SK-N-SH treated with all-trans-retinoic acid at 6 μM for 48 hours (cell line): ENCODE measurements at regions not wholly inside any gene's neighbourhood (a gene's known extent, or its start where the extent isn't known, plus 50 kb on each side); places are given as distances from the start of the nearest gene placed in this dataset.

Experiments used
- ATAC-seq: fragments of 200-7000 bp; cut with Tn5 transposase; 3 replicates; pipeline ENCODE4 v1.9.1; 2020; ENCODE audit warnings: mild to moderate bottlenecking, moderate library complexity
- ARNTL ChIP-seq: fragments of 450-650 bp; formaldehyde crosslinking; IDR thresholded peaks from 2 replicates; pipeline ENCODE4 v1.5.0; 2020; ENCODE audit warnings: low read depth, mild to moderate bottlenecking, moderate library complexity, borderline replicate concordance
- BACH2 ChIP-seq: fragments of 250-450 bp; sonication (Bioruptor Pico); IDR thresholded peaks from 2 replicates; pipeline ENCODE4 v1.9.0; 2021; ENCODE audit warnings: mild to moderate bottlenecking, borderline replicate concordance
- CSDC2 ChIP-seq: fragments of 250-450 bp; sonication (Bioruptor Pico); IDR thresholded peaks from 2 replicates; pipeline ENCODE4 v1.5.0; 2020; ENCODE audit warnings: mild to moderate bottlenecking, moderate library complexity
- ESRRG ChIP-seq: fragments of 250-450 bp; sonication (Bioruptor Pico); IDR thresholded peaks from 2 replicates; pipeline ENCODE4 v1.6.1; 2021; ENCODE audit warnings: mild to moderate bottlenecking
- GLIS3 ChIP-seq: fragments of 250-450 bp; sonication (Bioruptor Pico); IDR thresholded peaks from 2 replicates; pipeline ENCODE4 v1.5.0; 2020; ENCODE audit warnings: mild to moderate bottlenecking, moderate library complexity
- ISL1 ChIP-seq: fragments of 250-450 bp; sonication (Bioruptor Pico); IDR thresholded peaks from 2 replicates; pipeline ENCODE4 v2.1.2; 2022; ENCODE audit warnings: mild to moderate bottlenecking, moderate library complexity
- OSR1 ChIP-seq: fragments of 250-450 bp; sonication (Bioruptor Pico); IDR thresholded peaks from 2 replicates; pipeline ENCODE4 v1.8.0; 2022; ENCODE audit warnings: moderate library complexity, mild to moderate bottlenecking, inconsistent platforms
- POU6F1 ChIP-seq: fragments of 250-450 bp; sonication (Bioruptor Pico); IDR thresholded peaks from 2 replicates; pipeline ENCODE4 v1.8.0; 2021; ENCODE audit warnings: low read depth, mild to moderate bottlenecking, moderate library complexity, borderline replicate concordance
- PPARA ChIP-seq: fragments of 250-450 bp; sonication (Bioruptor Pico); IDR thresholded peaks from 2 replicates; pipeline ENCODE4 v1.5.0; 2020; ENCODE audit warnings: mild to moderate bottlenecking, borderline replicate concordance
- SNAI2 ChIP-seq: fragments of 250-450 bp; sonication (Bioruptor Pico); IDR thresholded peaks from 2 replicates; pipeline ENCODE4 v1.5.0; 2020; ENCODE audit warnings: mild to moderate bottlenecking, moderate library complexity
- TOX ChIP-seq: fragments of 250-450 bp; sonication (Bioruptor Pico); IDR thresholded peaks from 2 replicates; pipeline ENCODE4 v1.8.0; 2021; ENCODE audit warnings: mild to moderate bottlenecking, moderate library complexity, borderline replicate concordance
- ZC3H10 ChIP-seq: fragments of 250-450 bp; sonication (Bioruptor Pico); IDR thresholded peaks from 2 replicates; pipeline ENCODE4 v1.5.1; 2021; ENCODE audit warnings: mild to moderate bottlenecking, moderate library complexity
- ZFP3 ChIP-seq: fragments of 250-450 bp; sonication (Bioruptor Pico); IDR thresholded peaks from 2 replicates; pipeline ENCODE4 v1.5.0; 2020; ENCODE audit warnings: mild to moderate bottlenecking, moderate library complexity
- ZFP30 ChIP-seq: fragments of 450-650 bp; formaldehyde crosslinking; IDR thresholded peaks from 2 replicates; pipeline ENCODE4 v1.5.0; 2022; ENCODE audit warnings: mild to moderate bottlenecking, moderate library complexity
- ZNF565 ChIP-seq: fragments of 450-650 bp; formaldehyde crosslinking; conservative IDR thresholded peaks from 2 replicates; pipeline ENCODE4 v1.5.0; 2020; ENCODE audit warnings: low read depth, mild to moderate bottlenecking, moderate library complexity
- ZNF70 ChIP-seq: fragments of 450-650 bp; formaldehyde crosslinking; IDR thresholded peaks from 2 replicates; pipeline ENCODE4 v1.5.0; 2020; ENCODE audit warnings: mild to moderate bottlenecking, moderate library complexity
- ZNF8 ChIP-seq: fragments of 450-650 bp; formaldehyde crosslinking; IDR thresholded peaks from 2 replicates; pipeline ENCODE4 v1.5.0; 2020; ENCODE audit warnings: mild to moderate bottlenecking, moderate library complexity
- TF ChIP-seq, protein P1 (sequence below): fragments of 250-450 bp; sonication (Bioruptor Pico); IDR thresholded peaks from 2 replicates; pipeline ENCODE4 v1.5.1; 2020; ENCODE audit warnings: low read depth, mild to moderate bottlenecking, moderate library complexity
- TF ChIP-seq, protein P2 (sequence below): fragments of 250-450 bp; sonication (Bioruptor Pico); IDR thresholded peaks from 2 replicates; pipeline ENCODE4 v1.5.0; 2020; ENCODE audit warnings: mild to moderate bottlenecking, moderate library complexity
- TF ChIP-seq, protein P3 (sequence below): fragments of 250-450 bp; sonication (Bioruptor Pico); IDR thresholded peaks from 2 replicates; pipeline ENCODE4 v1.8.0; 2020; ENCODE audit warnings: mild to moderate bottlenecking, moderate library complexity, borderline replicate concordance
- TF ChIP-seq, protein P4 (sequence below): fragments of 250-450 bp; sonication (Bioruptor Pico); IDR thresholded peaks from 2 replicates; pipeline ENCODE4 v1.5.1; 2021; ENCODE audit warnings: mild to moderate bottlenecking, moderate library complexity

- TF ChIP-seq TOX (no peak), SNAI2 (CRISPR knock-in tag) (no peak), POU6F1 (no peak), ZNF8 (CRISPR knock-in tag) (no peak), ESRRG (CRISPR knock-in tag) (no peak), BACH2 (no peak), ZFP3 (CRISPR knock-in tag) (no peak), ISL1 (CRISPR knock-in tag) (no peak), ZC3H10 (no peak), ARNTL (CRISPR knock-in tag) (no peak), PPARA (no peak)
- TF ChIP-seq, protein P1, sequence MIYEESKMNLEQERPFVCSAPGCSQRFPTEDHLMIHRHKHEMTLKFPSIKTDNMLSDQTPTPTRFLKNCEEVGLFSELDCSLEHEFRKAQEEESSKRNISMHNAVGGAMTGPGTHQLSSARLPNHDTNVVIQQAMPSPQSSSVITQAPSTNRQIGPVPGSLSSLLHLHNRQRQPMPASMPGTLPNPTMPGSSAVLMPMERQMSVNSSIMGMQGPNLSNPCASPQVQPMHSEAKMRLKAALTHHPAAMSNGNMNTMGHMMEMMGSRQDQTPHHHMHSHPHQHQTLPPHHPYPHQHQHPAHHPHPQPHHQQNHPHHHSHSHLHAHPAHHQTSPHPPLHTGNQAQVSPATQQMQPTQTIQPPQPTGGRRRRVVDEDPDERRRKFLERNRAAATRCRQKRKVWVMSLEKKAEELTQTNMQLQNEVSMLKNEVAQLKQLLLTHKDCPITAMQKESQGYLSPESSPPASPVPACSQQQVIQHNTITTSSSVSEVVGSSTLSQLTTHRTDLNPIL (CRISPR knock-in tag) = no peak
- TF ChIP-seq, protein P2, sequence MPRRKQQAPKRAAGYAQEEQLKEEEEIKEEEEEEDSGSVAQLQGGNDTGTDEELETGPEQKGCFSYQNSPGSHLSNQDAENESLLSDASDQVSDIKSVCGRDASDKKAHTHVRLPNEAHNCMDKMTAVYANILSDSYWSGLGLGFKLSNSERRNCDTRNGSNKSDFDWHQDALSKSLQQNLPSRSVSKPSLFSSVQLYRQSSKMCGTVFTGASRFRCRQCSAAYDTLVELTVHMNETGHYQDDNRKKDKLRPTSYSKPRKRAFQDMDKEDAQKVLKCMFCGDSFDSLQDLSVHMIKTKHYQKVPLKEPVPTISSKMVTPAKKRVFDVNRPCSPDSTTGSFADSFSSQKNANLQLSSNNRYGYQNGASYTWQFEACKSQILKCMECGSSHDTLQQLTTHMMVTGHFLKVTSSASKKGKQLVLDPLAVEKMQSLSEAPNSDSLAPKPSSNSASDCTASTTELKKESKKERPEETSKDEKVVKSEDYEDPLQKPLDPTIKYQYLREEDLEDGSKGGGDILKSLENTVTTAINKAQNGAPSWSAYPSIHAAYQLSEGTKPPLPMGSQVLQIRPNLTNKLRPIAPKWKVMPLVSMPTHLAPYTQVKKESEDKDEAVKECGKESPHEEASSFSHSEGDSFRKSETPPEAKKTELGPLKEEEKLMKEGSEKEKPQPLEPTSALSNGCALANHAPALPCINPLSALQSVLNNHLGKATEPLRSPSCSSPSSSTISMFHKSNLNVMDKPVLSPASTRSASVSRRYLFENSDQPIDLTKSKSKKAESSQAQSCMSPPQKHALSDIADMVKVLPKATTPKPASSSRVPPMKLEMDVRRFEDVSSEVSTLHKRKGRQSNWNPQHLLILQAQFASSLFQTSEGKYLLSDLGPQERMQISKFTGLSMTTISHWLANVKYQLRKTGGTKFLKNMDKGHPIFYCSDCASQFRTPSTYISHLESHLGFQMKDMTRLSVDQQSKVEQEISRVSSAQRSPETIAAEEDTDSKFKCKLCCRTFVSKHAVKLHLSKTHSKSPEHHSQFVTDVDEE (CRISPR knock-in tag) = no peak
- no peak for ATAC-seq
Observed at GRCh38 chr9:115403753-115404152, 285.8 kb upstream of the TNC start.

- TF ChIP-seq ZNF70 (CRISPR knock-in tag) (no peak), ZFP30 (CRISPR knock-in tag) (no peak), PPARA (no peak), ZFP3 (CRISPR knock-in tag) (no peak), SNAI2 (CRISPR knock-in tag) (no peak), ZNF565 (CRISPR knock-in tag) (no peak), OSR1 (CRISPR knock-in tag) (no peak), BACH2 (no peak), ESRRG (CRISPR knock-in tag) (no peak), GLIS3 (CRISPR knock-in tag) (no peak), POU6F1 (no peak), ARNTL (CRISPR knock-in tag) (no peak), CSDC2 (CRISPR knock-in tag) (no peak)
- TF ChIP-seq, protein P1 (CRISPR knock-in tag) = no peak
- TF ChIP-seq, protein P3, sequence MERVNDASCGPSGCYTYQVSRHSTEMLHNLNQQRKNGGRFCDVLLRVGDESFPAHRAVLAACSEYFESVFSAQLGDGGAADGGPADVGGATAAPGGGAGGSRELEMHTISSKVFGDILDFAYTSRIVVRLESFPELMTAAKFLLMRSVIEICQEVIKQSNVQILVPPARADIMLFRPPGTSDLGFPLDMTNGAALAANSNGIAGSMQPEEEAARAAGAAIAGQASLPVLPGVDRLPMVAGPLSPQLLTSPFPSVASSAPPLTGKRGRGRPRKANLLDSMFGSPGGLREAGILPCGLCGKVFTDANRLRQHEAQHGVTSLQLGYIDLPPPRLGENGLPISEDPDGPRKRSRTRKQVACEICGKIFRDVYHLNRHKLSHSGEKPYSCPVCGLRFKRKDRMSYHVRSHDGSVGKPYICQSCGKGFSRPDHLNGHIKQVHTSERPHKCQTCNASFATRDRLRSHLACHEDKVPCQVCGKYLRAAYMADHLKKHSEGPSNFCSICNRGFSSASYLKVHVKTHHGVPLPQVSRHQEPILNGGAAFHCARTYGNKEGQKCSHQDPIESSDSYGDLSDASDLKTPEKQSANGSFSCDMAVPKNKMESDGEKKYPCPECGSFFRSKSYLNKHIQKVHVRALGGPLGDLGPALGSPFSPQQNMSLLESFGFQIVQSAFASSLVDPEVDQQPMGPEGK (CRISPR knock-in tag) = no peak
- TF ChIP-seq, protein P4, sequence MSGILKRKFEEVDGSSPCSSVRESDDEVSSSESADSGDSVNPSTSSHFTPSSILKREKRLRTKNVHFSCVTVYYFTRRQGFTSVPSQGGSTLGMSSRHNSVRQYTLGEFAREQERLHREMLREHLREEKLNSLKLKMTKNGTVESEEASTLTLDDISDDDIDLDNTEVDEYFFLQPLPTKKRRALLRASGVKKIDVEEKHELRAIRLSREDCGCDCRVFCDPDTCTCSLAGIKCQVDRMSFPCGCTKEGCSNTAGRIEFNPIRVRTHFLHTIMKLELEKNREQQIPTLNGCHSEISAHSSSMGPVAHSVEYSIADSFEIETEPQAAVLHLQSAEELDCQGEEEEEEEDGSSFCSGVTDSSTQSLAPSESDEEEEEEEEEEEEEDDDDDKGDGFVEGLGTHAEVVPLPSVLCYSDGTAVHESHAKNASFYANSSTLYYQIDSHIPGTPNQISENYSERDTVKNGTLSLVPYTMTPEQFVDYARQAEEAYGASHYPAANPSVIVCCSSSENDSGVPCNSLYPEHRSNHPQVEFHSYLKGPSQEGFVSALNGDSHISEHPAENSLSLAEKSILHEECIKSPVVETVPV = no peak
- TF ChIP-seq, protein P2 (CRISPR knock-in tag) = no peak
- ATAC-seq = peak; percentile 70
Observed at GRCh38 chr9:115404311-115404710, 286.4 kb upstream of the TNC start.
